ENCODE measurements at regions not wholly inside any gene's neighbourhood (a gene's known extent, or its start where the extent isn't known, plus 50 kb on each side); places are given as distances from the start of the nearest gene placed in this dataset.
"Not testable (repeated sequence)": the region's sequence is repeated elsewhere in the genome, so short reads cannot be mapped to it uniquely, and the experiment has no call there.

DNA sequence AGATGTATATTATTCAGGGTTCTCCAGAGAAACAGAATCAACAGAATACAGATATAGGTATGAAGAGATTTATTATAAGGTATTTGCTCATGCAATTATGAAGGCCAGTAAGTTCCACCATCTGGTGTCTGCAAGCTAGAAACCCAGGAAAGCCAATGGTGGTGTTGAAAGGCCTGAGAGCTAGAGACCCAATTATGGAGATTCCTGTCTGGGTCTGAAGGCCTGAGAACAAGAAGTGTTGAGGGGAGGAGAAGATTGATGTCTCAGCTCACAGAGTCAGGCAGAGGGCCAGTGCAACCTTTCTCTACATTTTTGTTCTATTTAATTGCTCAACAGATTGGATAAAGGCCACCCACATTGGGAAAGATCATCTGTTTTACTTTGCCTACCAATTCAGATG, 524.2 kb upstream of the CRIM1 start:
- no peaks in the 10 kb centered on the region for H3K4me1 ChIP-seq (ENCODE audit: control insufficient read depth, insufficient read depth, low read length)
- no peak overlapping the region for H3K4me3 ChIP-seq (ENCODE audit: low read length)
- H3K9me3 ChIP-seq (ENCODE audit: control insufficient read depth, insufficient read depth, low read length) = no peaks in the 10 kb centered on the region
- no peak overlapping the region for H3K27ac ChIP-seq (ENCODE audit: low read length)
- DNase-seq (ENCODE audit: low read depth, low spot score) = no peak
- no peaks in the 10 kb centered on the region for H3K27me3 ChIP-seq (ENCODE audit: control insufficient read depth, insufficient read depth, low read length)
- no peaks in the 10 kb centered on the region for H3K36me3 ChIP-seq (ENCODE audit: control insufficient read depth, insufficient read depth, low read length)

- H3K27me3 ChIP-seq (ENCODE audit: control insufficient read depth, insufficient read depth, low read length) = no peaks in the 10 kb centered on the region
- H3K4me3 ChIP-seq (ENCODE audit: low read length) = no peak overlapping the region
- no CpG with 5 or more reads among the region's 1 CpG for WGBS (ENCODE audit: insufficient coverage, insufficient read length)
- H3K36me3 ChIP-seq (ENCODE audit: control insufficient read depth, insufficient read depth, low read length) = no peaks in the 10 kb centered on the region
- no peak for DNase-seq (ENCODE audit: low read depth, low spot score)
- no peak overlapping the region for H3K27ac ChIP-seq (ENCODE audit: low read length)
- H3K4me1 ChIP-seq (ENCODE audit: control insufficient read depth, insufficient read depth, low read length) = no peaks in the 10 kb centered on the region
- no peaks in the 10 kb centered on the region for H3K9me3 ChIP-seq (ENCODE audit: control insufficient read depth, insufficient read depth, low read length)
Measured at GRCh38 chr2:35830833-35831232, 524.7 kb upstream of the CRIM1 start.

- Histone ChIP-seq H3K27me3 (ENCODE audit: control insufficient read depth, insufficient read depth, low read length) (no peaks in the 10 kb centered on the region), H3K36me3 (ENCODE audit: control insufficient read depth, insufficient read depth, low read length) (no peaks in the 10 kb centered on the region), H3K9me3 (ENCODE audit: control insufficient read depth, insufficient read depth, low read length) (no peaks in the 10 kb centered on the region), H3K4me3 (ENCODE audit: low read length) (no peak overlapping the region), H3K4me1 (ENCODE audit: control insufficient read depth, insufficient read depth, low read length) (peaks cover 1% of the 10 kb centered on the region; the same call in 1 of the 2 replicates), H3K27ac (ENCODE audit: low read length) (no peak overlapping the region)
- no CpG with 5 or more reads among the region's 5 CpGs for WGBS (ENCODE audit: insufficient coverage, insufficient read length)
- DNase-seq (ENCODE audit: low read depth, low spot score) = no peak
Measured at GRCh38 chr2:35827086-35827485, 528.5 kb upstream of the CRIM1 start.

GRCh38 chr2:35822716-35823115, 532.9 kb upstream of the CRIM1 start:
- DNase-seq (ENCODE audit: low read depth, low spot score) = no peak
- no peaks in the 10 kb centered on the region for H3K27me3 ChIP-seq (ENCODE audit: control insufficient read depth, insufficient read depth, low read length)
- H3K4me1 ChIP-seq (ENCODE audit: control insufficient read depth, insufficient read depth, low read length) = peaks cover 3% of the 10 kb centered on the region; the same call in 1 of the 2 replicates
- H3K4me3 ChIP-seq (ENCODE audit: low read length) = no peak overlapping the region
- no peaks in the 10 kb centered on the region for H3K36me3 ChIP-seq (ENCODE audit: control insufficient read depth, insufficient read depth, low read length)
- H3K27ac ChIP-seq (ENCODE audit: low read length) = no peak overlapping the region
- H3K9me3 ChIP-seq (ENCODE audit: control insufficient read depth, insufficient read depth, low read length) = no peaks in the 10 kb centered on the region
- no CpG with 5 or more reads among the region's 3 CpGs for WGBS (ENCODE audit: insufficient coverage, insufficient read length)

- Histone ChIP-seq H3K4me3 (ENCODE audit: low read length) (no peak overlapping the region), H3K27ac (ENCODE audit: low read length) (no peak overlapping the region), H3K36me3 (ENCODE audit: control insufficient read depth, insufficient read depth, low read length) (no peaks in the 10 kb centered on the region), H3K27me3 (ENCODE audit: control insufficient read depth, insufficient read depth, low read length) (no peaks in the 10 kb centered on the region), H3K9me3 (ENCODE audit: control insufficient read depth, insufficient read depth, low read length) (no peaks in the 10 kb centered on the region), H3K4me1 (ENCODE audit: control insufficient read depth, insufficient read depth, low read length) (peaks cover 3% of the 10 kb centered on the region; the same call in 1 of the 2 replicates)
- peak; percentile 33 for DNase-seq (ENCODE audit: low read depth, low spot score)
- no CpG with 5 or more reads among the region's 2 CpGs for WGBS (ENCODE audit: insufficient coverage, insufficient read length)
Measured at GRCh38 chr2:35821675-35822074, 533.9 kb upstream of the CRIM1 start.

- Histone ChIP-seq H3K4me3 (ENCODE audit: low read length) (no peak overlapping the region), H3K27ac (ENCODE audit: low read length) (no peak overlapping the region), H3K36me3 (ENCODE audit: control insufficient read depth, insufficient read depth, low read length) (no peaks in the 10 kb centered on the region), H3K4me1 (ENCODE audit: control insufficient read depth, insufficient read depth, low read length) (peaks cover 3% of the 10 kb centered on the region; the same call in 1 of the 2 replicates), H3K9me3 (ENCODE audit: control insufficient read depth, insufficient read depth, low read length) (no peaks in the 10 kb centered on the region), H3K27me3 (ENCODE audit: control insufficient read depth, insufficient read depth, low read length) (no peaks in the 10 kb centered on the region)
- no CpG with 5 or more reads among the region's 2 CpGs for WGBS (ENCODE audit: insufficient coverage, insufficient read length)
- no peak for DNase-seq (ENCODE audit: low read depth, low spot score)
Measured at GRCh38 chr2:35820391-35820790, 535.2 kb upstream of the CRIM1 start.

- Histone ChIP-seq H3K4me1 (ENCODE audit: control insufficient read depth, insufficient read depth, low read length) (peaks cover 3% of the 10 kb centered on the region; the same call in 1 of the 2 replicates), H3K27ac (ENCODE audit: low read length) (no peak overlapping the region), H3K4me3 (ENCODE audit: low read length) (no peak overlapping the region), H3K36me3 (ENCODE audit: control insufficient read depth, insufficient read depth, low read length) (no peaks in the 10 kb centered on the region), H3K9me3 (ENCODE audit: control insufficient read depth, insufficient read depth, low read length) (no peaks in the 10 kb centered on the region), H3K27me3 (ENCODE audit: control insufficient read depth, insufficient read depth, low read length) (no peaks in the 10 kb centered on the region)
- no CpG with 5 or more reads among the region's 2 CpGs for whole genome bisulfite sequencing (ENCODE audit: insufficient coverage, insufficient read length)
- DNase-seq (ENCODE audit: low read depth, low spot score) = no peak
Measured at GRCh38 chr2:35819033-35819432, 536.5 kb upstream of the CRIM1 start.

GRCh38 chr2:35818359-35818758, 537.2 kb upstream of the CRIM1 start:
- H3K36me3 ChIP-seq (ENCODE audit: control insufficient read depth, insufficient read depth, low read length); H3K4me1 ChIP-seq (ENCODE audit: control insufficient read depth, insufficient read depth, low read length); H3K4me3 ChIP-seq (ENCODE audit: low read length); H3K9me3 ChIP-seq (ENCODE audit: control insufficient read depth, insufficient read depth, low read length); DNase-seq (ENCODE audit: low read depth, low spot score); H3K27me3 ChIP-seq (ENCODE audit: control insufficient read depth, insufficient read depth, low read length); H3K27ac ChIP-seq (ENCODE audit: low read length): not testable (repeated sequence)
- WGBS (ENCODE audit: insufficient coverage, insufficient read length) = no CpG with 5 or more reads among the region's 2 CpGs

DNA sequence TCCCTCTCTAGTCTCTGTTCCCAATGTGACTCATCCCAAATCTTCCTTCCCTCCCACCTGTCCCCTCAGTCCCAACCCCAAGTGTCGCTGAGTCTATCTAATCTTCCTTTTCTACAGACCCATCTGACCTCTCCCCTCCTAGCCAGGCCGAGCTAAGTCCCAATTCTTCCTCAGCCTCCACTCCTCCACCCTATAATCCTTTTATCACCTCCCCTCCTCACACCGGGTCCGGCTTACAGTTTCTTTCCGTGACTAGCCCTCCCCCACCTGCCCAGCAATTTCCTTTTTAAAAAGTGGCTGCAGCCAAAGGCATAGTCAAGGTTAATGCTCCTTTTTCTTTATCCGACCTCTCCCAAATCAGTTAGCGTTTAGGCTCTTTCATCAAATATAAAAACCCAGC, 541.0 kb upstream of the CRIM1 start:
- no CpG with 5 or more reads among the region's 7 CpGs for WGBS (ENCODE audit: insufficient coverage, insufficient read length)
- H3K4me3 ChIP-seq (ENCODE audit: low read length) = not testable (repeated sequence)

DNA sequence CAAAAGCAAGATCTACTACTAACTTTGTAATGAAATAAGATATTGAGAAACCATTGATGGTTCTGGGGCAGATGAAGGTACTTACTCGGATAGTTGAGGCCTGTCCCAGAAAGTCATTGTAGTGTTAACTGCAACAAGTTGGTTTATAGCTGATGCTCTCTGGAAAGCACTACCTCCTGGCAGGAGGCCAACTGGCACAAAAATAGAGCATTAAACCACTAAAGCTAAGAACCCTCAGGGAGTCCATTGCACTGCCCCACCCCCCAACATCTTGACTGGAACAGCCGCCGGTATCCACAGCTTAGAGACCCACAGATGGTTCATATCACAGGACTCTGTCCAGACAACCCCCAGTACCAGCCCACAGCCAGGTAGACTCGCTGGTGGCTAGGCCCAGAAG, 552.5 kb upstream of the CRIM1 start:
- no peak for DNase-seq (ENCODE audit: low read depth, low spot score)
- no CpG with 5 or more reads among the region's 4 CpGs for WGBS (ENCODE audit: insufficient coverage, insufficient read length)

More for the DNA sequence above, 541.0 kb upstream of the CRIM1 start:
- not testable (repeated sequence) for H3K27ac ChIP-seq (ENCODE audit: low read length); H3K36me3 ChIP-seq (ENCODE audit: control insufficient read depth, insufficient read depth, low read length); H3K9me3 ChIP-seq (ENCODE audit: control insufficient read depth, insufficient read depth, low read length); H3K4me1 ChIP-seq (ENCODE audit: control insufficient read depth, insufficient read depth, low read length); DNase-seq (ENCODE audit: low read depth, low spot score); H3K27me3 ChIP-seq (ENCODE audit: control insufficient read depth, insufficient read depth, low read length)

GRCh38 chr2:35794796-35795450, 560.7 kb upstream of the CRIM1 start:
- no peak overlapping the region for H3K4me3 ChIP-seq (ENCODE audit: low read length)

More for the DNA sequence above, 552.5 kb upstream of the CRIM1 start:
- Histone ChIP-seq H3K4me3 (ENCODE audit: low read length) (no peak overlapping the region), H3K36me3 (ENCODE audit: control insufficient read depth, insufficient read depth, low read length) (no peaks in the 10 kb centered on the region), H3K4me1 (ENCODE audit: control insufficient read depth, insufficient read depth, low read length) (no peaks in the 10 kb centered on the region), H3K9me3 (ENCODE audit: control insufficient read depth, insufficient read depth, low read length) (no peaks in the 10 kb centered on the region), H3K27me3 (ENCODE audit: control insufficient read depth, insufficient read depth, low read length) (no peaks in the 10 kb centered on the region), H3K27ac (ENCODE audit: low read length) (no peak overlapping the region)

More at GRCh38 chr2:35794796-35795450, 560.7 kb upstream of the CRIM1 start:
- WGBS (ENCODE audit: insufficient coverage, insufficient read length) = no CpG with 5 or more reads among the region's 6 CpGs
- no peak for DNase-seq (ENCODE audit: low read depth, low spot score)
- Histone ChIP-seq H3K27ac (ENCODE audit: low read length) (no peak overlapping the region), H3K36me3 (ENCODE audit: control insufficient read depth, insufficient read depth, low read length) (no peaks in the 10 kb centered on the region), H3K9me3 (ENCODE audit: control insufficient read depth, insufficient read depth, low read length) (no peaks in the 10 kb centered on the region), H3K4me1 (ENCODE audit: control insufficient read depth, insufficient read depth, low read length) (no peaks in the 10 kb centered on the region), H3K27me3 (ENCODE audit: control insufficient read depth, insufficient read depth, low read length) (no peaks in the 10 kb centered on the region)

Data from iPS DF 6.9 (cell line).